Lung (tissue), 11 donors: ENCODE measurements at regions not wholly inside any gene's neighbourhood (a gene's known extent, or its start where the extent isn't known, plus 50 kb on each side); places are given as distances from the start of the nearest gene placed in this dataset.

Experiments used
- ATAC-seq: fragments of 200-7000 bp; cut with Tn5 transposase; one replicate; pipeline ENCODE4 v1.9.1; 2020; ENCODE audit warnings: moderate number of reproducible peaks; ENCODE audit not compliant: insufficient read depth, low FRiP score
- DNase-seq, 3 donors: peaks; one replicate each; pipeline ENCODE4 v3.0.0-alpha.2; 2013 to 2017
- H3K27ac ChIP-seq, 2 donors: one replicate each; pipeline ENCODE4 v1.5.1; 2013; ENCODE audit warnings: mild to moderate bottlenecking in 2 of 2, moderate library complexity in 2 of 2, control low read depth in 1 of 2, inconsistent platforms in 1 of 2, low read depth in 1 of 2, low read length in 1 of 2
- H3K27me3 ChIP-seq, 3 donors: one replicate each; pipeline ENCODE4 v1.5.1; 2013; ENCODE audit warnings: low read length in 2 of 3; ENCODE audit not compliant: control insufficient read depth in 3 of 3, insufficient read depth in 3 of 3
- H3K36me3 ChIP-seq, 4 donors: one replicate each; pipeline ENCODE4 v1.5.1; 2013; ENCODE audit warnings: low read length in 4 of 4, mild to moderate bottlenecking in 1 of 4, moderate library complexity in 1 of 4; ENCODE audit not compliant: control insufficient read depth in 4 of 4, insufficient read depth in 4 of 4
- H3K4me1 ChIP-seq, 5 donors: one replicate each; pipeline ENCODE4 v1.5.1; 2013; ENCODE audit warnings: low read length in 5 of 5, mild to moderate bottlenecking in 2 of 5, moderate library complexity in 1 of 5; ENCODE audit not compliant: control insufficient read depth in 5 of 5, insufficient read depth in 5 of 5
- H3K4me3 ChIP-seq: one replicate; pipeline ENCODE4 v1.5.1; 2013; ENCODE audit warnings: mild to moderate bottlenecking, control low read depth, moderate library complexity
- H3K9ac ChIP-seq, 2 donors: one replicate each; pipeline ENCODE4 v1.5.1; 2013; ENCODE audit warnings: low read length in 2 of 2, control low read depth in 1 of 2; ENCODE audit not compliant: insufficient read depth in 1 of 2
- H3K9me3 ChIP-seq, 4 donors: one replicate each; pipeline ENCODE4 v1.5.1; 2013; ENCODE audit warnings: low read length in 3 of 4, mild to moderate bottlenecking in 1 of 4, moderate library complexity in 1 of 4; ENCODE audit not compliant: control insufficient read depth in 4 of 4, insufficient read depth in 3 of 4
- WGBS, 2 donors: extraction: QIAGEN DNeasy Blood & Tissue Kit; methylation state at CpG; one replicate each; pipeline ENCODE4 v1.1.7; 2013; 5-methylcytosine and 5-hydroxymethylcytosine counted together
- TF ChIP-seq, protein P1 (sequence below): IDR thresholded peaks from 2 replicates; pipeline ENCODE4 v1.5.1; 2012; ENCODE audit warnings: mild to moderate bottlenecking; ENCODE audit errors: control extremely low read depth, extremely low read depth
- donor health status: control.
- donor health status: control.
- donor health status: Bipolar disorder and iron deficiency.
- donor health status: healthy.
- donor health status: DM: yes; HTN: yes; CAD: no.

DNA sequence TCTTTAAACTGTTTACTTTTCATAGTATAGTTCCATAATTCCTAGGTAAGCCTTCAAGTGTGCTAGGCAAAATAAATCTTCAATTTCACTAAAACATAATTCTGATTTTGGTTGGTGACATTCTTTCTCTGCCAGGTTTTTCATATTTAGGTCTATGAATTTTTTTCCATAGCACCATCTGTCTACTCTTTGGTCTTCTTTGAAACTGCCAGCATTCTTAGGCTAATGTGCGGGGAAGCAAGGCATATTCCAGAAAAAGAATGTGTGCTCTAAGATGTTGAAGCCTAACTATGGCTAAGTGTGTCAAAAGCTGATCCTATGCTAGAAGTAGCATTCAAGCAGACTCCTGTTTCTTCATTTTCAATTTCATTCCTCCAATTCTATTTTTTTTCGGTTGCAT, 213.9 kb upstream of the C11orf87 start:
- Histone ChIP-seq H3K4me1 (no peaks in the 10 kb centered on the region), H3K4me3 (no peak overlapping the region), H3K9ac (no peak overlapping the region), H3K27me3 (no peaks in the 10 kb centered on the region), H3K27ac (no peak overlapping the region), H3K9me3 (peaks cover 0 to 3% (median 0%) of the 10 kb centered on the region in 4 donors), H3K36me3 (no peaks in the 10 kb centered on the region)
- TF ChIP-seq, protein P1, sequence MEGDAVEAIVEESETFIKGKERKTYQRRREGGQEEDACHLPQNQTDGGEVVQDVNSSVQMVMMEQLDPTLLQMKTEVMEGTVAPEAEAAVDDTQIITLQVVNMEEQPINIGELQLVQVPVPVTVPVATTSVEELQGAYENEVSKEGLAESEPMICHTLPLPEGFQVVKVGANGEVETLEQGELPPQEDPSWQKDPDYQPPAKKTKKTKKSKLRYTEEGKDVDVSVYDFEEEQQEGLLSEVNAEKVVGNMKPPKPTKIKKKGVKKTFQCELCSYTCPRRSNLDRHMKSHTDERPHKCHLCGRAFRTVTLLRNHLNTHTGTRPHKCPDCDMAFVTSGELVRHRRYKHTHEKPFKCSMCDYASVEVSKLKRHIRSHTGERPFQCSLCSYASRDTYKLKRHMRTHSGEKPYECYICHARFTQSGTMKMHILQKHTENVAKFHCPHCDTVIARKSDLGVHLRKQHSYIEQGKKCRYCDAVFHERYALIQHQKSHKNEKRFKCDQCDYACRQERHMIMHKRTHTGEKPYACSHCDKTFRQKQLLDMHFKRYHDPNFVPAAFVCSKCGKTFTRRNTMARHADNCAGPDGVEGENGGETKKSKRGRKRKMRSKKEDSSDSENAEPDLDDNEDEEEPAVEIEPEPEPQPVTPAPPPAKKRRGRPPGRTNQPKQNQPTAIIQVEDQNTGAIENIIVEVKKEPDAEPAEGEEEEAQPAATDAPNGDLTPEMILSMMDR: no peak
- DNase-seq (no peak), ATAC-seq (no peak)
- 65 to 69% methylated on average over 2 of the region's 2 CpGs for WGBS, 2 donors

DNA sequence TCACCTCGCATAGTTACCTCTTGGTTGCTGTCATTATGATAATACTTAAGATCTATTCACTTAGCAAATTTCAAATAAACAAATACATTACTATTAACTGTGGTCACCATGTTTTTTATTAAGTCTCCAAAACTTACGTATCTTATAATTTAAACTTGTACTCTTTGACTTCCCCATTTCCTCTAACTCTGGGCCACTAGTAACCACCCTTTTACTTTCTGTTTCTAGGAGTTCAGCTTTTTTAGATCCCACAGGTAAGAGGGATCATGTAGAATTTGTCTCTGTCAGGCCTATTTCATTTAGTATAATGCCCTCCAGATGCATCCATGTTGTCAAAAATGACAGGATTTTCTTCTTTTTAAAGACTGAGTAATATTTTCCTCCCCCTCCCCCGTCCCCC, 212.4 kb upstream of the C11orf87 start:
- no peaks in the 10 kb centered on the region for H3K4me1 ChIP-seq
- peaks cover 0 to 3% (median 0%) of the 10 kb centered on the region in 4 donors for H3K9me3 ChIP-seq
- ATAC-seq (no peak), DNase-seq (no peak)
- no peak overlapping the region for H3K9ac ChIP-seq
- H3K36me3 ChIP-seq: no peaks in the 10 kb centered on the region
- TF ChIP-seq, protein P1: no peak
- H3K27ac ChIP-seq: no peak overlapping the region
- no peaks in the 10 kb centered on the region for H3K27me3 ChIP-seq
- 78 to 89% methylated on average over 3 of the region's 3 CpGs for WGBS, 2 donors
- no peak overlapping the region for H3K4me3 ChIP-seq

DNA sequence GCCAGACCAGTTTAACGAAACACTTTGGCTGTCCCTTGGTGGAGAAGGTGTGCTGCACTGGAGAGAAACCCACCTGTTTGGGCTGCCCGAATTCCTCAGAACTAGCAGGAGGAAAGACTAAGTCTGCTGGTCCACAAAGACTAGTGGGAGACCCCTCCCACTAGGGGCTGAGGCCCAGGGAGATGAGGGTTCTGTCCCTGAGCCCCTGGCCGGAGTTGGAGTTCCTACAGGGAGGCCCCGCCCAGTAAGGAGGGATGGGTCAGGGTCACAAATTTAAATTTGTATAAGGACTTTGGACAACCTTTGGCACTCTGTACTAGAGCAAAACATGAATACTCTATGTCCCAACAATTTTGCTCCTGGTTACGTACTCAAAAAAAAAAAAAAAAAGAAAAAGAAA, 200.8 kb upstream of the C11orf87 start:
- H3K27me3 ChIP-seq: no peaks in the 10 kb centered on the region
- ATAC-seq (no peak), DNase-seq (no peak)
- H3K27ac ChIP-seq: no peak overlapping the region
- H3K4me1 ChIP-seq: no peaks in the 10 kb centered on the region
- TF ChIP-seq, protein P1: no peak
- no peak overlapping the region for H3K9ac ChIP-seq
- H3K36me3 ChIP-seq: no peaks in the 10 kb centered on the region
- no peak overlapping the region for H3K4me3 ChIP-seq
- H3K9me3 ChIP-seq: peaks cover 0 to 4% (median 2%) of the 10 kb centered on the region in 4 donors
- 90 to 94% methylated on average over 5 of the region's 5 CpGs for WGBS, 2 donors

DNA sequence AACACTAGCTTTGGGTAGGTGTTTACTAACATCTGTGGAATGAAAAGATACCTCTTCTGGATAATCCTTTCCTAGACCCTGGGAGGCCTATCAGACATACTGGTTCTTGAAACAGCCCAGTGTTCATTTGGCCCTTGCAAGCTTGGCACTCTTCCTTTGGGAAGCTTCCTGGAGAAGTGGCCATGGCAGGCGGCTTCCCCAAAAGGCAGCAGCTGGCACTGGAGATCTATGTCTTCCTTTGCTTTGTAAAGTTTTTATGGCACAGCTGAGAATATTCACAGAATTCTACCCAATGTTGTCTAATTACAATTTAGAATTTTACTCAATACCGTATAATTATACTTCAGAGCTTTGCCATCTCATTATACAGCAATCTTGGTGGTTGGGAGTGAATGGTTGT, 199.2 kb upstream of the C11orf87 start:
- Histone ChIP-seq H3K4me1 (no peaks in the 10 kb centered on the region), H3K9ac (no peak overlapping the region), H3K27ac (no peak overlapping the region), H3K36me3 (no peaks in the 10 kb centered on the region), H3K4me3 (no peak overlapping the region), H3K27me3 (no peaks in the 10 kb centered on the region), H3K9me3 (peaks cover 0 to 3% (median 0%) of the 10 kb centered on the region in 4 donors)
- WGBS, 2 donors: 94 to 96% methylated on average over 2 of the region's 2 CpGs
- ATAC-seq (no peak), DNase-seq (no peak)
- TF ChIP-seq, protein P1: no peak
